SK-N-SH (cell line): ENCODE measurements at regions not wholly inside any gene's neighbourhood (a gene's known extent, or its start where the extent isn't known, plus 50 kb on each side); places are given as distances from the start of the nearest gene placed in this dataset.

Experiments
- EP300 ChIP-seq, 2 experiments: IDR thresholded peaks; 2 replicates each; pipeline versions ENCODE4 v1.4.0 to v1.6.1; 2012; ENCODE audit warnings: borderline replicate concordance in 1 of 2, low read depth in 1 of 2, low read length in 1 of 2
- EZH2phosphoT487 ChIP-seq: fragments of 200-600 bp; sonication (generic); IDR thresholded peaks from 2 replicates; pipeline ENCODE4 v1.6.1; 2017; ENCODE audit warnings: low read depth, mixed run types, mild to moderate bottlenecking, antibody characterized with exemption, moderate library complexity, borderline replicate concordance
- JUND ChIP-seq: IDR thresholded peaks from 2 replicates; pipeline ENCODE4 v1.4.0; 2012
- POLR2AphosphoS5 ChIP-seq: IDR thresholded peaks from 2 replicates; pipeline ENCODE4 v1.6.1; 2012; ENCODE audit warnings: low read depth, low read length
- RAD21 ChIP-seq: IDR thresholded peaks from 2 replicates; pipeline ENCODE4 v1.6.1; 2012; ENCODE audit warnings: mild to moderate bottlenecking, low read length
- TAF1 ChIP-seq: IDR thresholded peaks from 2 replicates; pipeline ENCODE4 v1.6.1; 2012; ENCODE audit warnings: low read depth, mild to moderate bottlenecking, low read length, moderate library complexity, borderline replicate concordance
- TCF12 ChIP-seq: IDR thresholded peaks from 2 replicates; pipeline ENCODE4 v1.4.0; 2012
- TEAD4 ChIP-seq: IDR thresholded peaks from 2 replicates; pipeline ENCODE4 v1.4.0; 2012; ENCODE audit warnings: mild to moderate bottlenecking, borderline replicate concordance; ENCODE audit not compliant: insufficient read depth
- TF ChIP-seq, protein P1 (sequence below): fragments of 200-600 bp; sonication (generic); IDR thresholded peaks from 2 replicates; pipeline ENCODE4 v1.6.1; 2017; ENCODE audit warnings: antibody characterized with exemption, mild to moderate bottlenecking, moderate library complexity
- TF ChIP-seq, protein P2 (sequence below): IDR thresholded peaks from 2 replicates; pipeline ENCODE4 v1.4.0; 2012; ENCODE audit warnings: low read depth
- TF ChIP-seq, protein P3 (sequence below): IDR thresholded peaks from 2 replicates; pipeline ENCODE4 v1.4.0; 2012; ENCODE audit warnings: low read depth, borderline replicate concordance

DNA sequence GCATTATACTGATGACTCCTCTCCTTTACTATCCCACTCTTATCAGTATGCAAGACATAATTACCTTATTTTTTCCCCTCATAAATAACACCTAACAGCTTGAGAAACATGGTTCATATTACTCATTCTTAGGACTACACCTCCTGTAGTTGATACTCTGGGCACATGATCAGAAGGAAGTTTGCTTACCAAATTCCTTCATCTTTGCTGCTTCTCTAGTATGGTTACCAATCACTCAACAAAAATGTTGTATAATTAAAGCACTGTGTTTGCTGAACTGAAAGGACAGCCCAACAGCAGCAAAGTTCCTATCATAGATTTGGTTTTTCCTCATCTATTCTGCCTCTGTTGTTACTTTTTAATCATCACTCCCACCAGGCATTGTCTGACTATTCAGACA, 586.3 kb downstream of the LRRIQ3 start:
- TF ChIP-seq, protein P1, sequence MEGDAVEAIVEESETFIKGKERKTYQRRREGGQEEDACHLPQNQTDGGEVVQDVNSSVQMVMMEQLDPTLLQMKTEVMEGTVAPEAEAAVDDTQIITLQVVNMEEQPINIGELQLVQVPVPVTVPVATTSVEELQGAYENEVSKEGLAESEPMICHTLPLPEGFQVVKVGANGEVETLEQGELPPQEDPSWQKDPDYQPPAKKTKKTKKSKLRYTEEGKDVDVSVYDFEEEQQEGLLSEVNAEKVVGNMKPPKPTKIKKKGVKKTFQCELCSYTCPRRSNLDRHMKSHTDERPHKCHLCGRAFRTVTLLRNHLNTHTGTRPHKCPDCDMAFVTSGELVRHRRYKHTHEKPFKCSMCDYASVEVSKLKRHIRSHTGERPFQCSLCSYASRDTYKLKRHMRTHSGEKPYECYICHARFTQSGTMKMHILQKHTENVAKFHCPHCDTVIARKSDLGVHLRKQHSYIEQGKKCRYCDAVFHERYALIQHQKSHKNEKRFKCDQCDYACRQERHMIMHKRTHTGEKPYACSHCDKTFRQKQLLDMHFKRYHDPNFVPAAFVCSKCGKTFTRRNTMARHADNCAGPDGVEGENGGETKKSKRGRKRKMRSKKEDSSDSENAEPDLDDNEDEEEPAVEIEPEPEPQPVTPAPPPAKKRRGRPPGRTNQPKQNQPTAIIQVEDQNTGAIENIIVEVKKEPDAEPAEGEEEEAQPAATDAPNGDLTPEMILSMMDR = no peak
- TF ChIP-seq, protein P2, sequence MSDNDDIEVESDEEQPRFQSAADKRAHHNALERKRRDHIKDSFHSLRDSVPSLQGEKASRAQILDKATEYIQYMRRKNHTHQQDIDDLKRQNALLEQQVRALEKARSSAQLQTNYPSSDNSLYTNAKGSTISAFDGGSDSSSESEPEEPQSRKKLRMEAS = no peak
- no peak for TF ChIP-seq EZH2phosphoT487
- TF ChIP-seq POLR2AphosphoS5 = no peak
- TF ChIP-seq TEAD4 = no peak
- TF ChIP-seq, protein P3, sequence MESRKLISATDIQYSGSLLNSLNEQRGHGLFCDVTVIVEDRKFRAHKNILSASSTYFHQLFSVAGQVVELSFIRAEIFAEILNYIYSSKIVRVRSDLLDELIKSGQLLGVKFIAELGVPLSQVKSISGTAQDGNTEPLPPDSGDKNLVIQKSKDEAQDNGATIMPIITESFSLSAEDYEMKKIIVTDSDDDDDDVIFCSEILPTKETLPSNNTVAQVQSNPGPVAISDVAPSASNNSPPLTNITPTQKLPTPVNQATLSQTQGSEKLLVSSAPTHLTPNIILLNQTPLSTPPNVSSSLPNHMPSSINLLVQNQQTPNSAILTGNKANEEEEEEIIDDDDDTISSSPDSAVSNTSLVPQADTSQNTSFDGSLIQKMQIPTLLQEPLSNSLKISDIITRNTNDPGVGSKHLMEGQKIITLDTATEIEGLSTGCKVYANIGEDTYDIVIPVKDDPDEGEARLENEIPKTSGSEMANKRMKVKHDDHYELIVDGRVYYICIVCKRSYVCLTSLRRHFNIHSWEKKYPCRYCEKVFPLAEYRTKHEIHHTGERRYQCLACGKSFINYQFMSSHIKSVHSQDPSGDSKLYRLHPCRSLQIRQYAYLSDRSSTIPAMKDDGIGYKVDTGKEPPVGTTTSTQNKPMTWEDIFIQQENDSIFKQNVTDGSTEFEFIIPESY = no peak
- TF ChIP-seq TCF12 = no peak
- no peak for TF ChIP-seq EP300 (IDR thresholded peaks at IDR 0.05; ENCODE audit: borderline replicate concordance in 1 of 2, low read depth in 1 of 2, low read length in 1 of 2)
- no peak for TF ChIP-seq TAF1
- no peak for TF ChIP-seq JUND
- TF ChIP-seq RAD21 = no peak
